GM19043 (cell line): ENCODE measurements at regions not wholly inside any gene's neighbourhood (a gene's known extent, or its start where the extent isn't known, plus 50 kb on each side); places are given as distances from the start of the nearest gene placed in this dataset.
A peak's percentile ranks its signal among the peaks of the same experiment; 100 is the strongest.

Experiments used
- ATAC-seq: cut with Tn5 transposase; IDR thresholded peaks from one replicate; pipeline ENCODE4 v1.9.1; 2021; ENCODE audit warnings: low read depth; ENCODE audit not compliant: unreplicated experiment

DNA sequence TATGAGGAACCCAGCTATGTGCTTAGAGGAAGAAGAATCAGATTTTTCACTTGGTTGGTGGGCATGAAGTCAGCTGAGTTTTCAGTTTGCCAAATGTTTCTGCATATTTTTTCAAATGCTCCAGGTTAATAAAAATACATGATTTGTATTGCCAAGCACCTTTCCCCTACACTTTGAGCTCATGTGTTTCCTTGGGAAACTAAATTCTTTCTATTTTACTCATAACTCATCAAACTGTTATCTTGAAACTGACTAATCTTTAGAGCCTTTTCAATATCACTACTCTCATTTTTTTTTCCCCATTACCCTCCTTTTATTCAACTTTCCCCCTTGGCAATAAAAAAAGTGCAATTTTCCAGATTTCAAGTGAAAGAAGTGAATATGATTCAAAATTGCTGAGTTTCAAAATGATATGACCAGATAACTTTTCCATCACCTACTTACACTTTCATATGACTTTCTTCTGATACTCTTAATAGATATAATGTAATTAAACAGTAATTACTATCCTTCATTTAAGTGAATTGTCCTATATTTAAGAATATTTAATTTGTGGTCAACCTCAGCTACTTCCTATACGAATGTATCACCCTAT lies 91.9 kb upstream of the SOX6 start:
- ATAC-seq: no peak

DNA sequence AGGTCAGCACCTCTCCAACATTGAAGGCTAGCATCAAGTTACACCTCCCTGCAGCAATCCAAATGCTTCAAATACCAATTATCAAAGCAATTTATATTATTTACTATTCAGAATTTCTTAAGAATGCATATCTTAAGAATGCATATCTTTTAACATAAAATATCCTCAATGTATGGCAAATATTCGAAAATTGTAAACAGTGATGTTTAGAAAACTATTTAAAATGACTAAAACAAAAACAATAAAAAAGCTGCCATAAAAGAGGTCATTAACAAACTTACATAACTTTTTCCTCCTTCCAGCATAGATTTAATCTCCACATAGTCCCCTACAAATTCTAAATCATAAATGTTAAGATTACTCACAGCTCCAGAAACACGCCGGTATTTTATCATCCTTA lies 85.1 kb upstream of the SOX6 start:
- no peak for ATAC-seq

GRCh38 chr11:16440136-16440535 lies 83.8 kb upstream of the SOX6 start:
- ATAC-seq: no peak

GRCh38 chr11:16434036-16434435 lies 77.7 kb upstream of the SOX6 start:
- ATAC-seq: no peak

GRCh38 chr11:16430674-16431073 lies 74.3 kb upstream of the SOX6 start:
- ATAC-seq: no peak

- no peak for ATAC-seq
Measured at GRCh38 chr11:16421826-16422225, 65.5 kb upstream of the SOX6 start.

GRCh38 chr11:16418428-16419097 lies 62.2 kb upstream of the SOX6 start:
- ATAC-seq: no peak

DNA sequence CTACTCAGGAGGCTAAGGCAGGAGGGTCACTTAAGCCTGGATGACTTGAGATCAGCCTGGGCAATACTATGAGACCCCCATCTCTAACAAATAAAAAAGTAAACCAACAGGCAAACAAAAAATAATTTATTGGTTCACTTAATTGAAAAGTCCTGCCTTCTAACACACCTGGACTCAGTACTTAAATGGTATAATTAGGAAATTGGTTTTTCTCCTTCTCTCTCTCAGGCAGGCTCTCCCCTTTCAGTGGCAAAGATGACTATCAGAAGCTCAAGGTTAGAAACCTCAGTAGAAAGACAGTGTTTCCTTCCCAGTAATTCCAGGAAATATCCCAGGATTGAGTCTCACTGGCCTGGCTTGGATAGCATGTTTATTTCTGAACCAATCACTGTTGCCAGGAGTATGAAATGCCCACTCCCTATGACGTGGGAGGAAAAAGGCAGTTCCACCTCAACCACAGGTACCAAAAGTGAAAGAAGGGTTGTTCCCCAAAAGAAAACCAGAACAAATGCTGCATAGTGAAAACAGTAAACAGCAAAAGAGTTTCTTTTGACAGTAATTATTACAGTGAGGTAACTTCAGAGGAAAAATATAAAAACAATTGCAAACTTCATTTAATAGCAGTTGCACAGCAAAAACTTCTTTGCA lies 56.3 kb upstream of the SOX6 start:
- ATAC-seq: peak; percentile 64

- no peak for ATAC-seq
Measured at GRCh38 chr11:16410479-16410878, 54.1 kb upstream of the SOX6 start.

- ATAC-seq: no peak
Measured at GRCh38 chr11:16408619-16409018, 52.3 kb upstream of the SOX6 start.

DNA sequence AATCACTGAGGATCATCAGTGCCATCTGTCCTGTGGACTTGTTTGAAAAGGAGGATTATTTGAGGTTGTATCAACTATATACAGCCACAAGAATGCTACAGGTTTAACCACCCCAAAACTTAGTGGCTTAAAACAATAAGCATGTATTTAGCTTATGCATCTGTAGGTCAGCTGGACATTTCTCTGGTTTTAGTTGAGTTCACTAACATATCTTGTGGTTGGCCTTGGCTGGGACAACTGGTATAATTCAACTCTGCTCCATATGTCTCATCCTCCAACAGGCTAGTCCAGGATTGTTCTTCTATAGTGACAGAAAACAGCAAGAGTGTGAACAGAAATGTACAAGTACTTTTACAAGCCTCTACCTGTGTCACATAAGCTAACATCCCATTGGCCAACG lies 49.9 kb upstream of the SOX6 start:
- ATAC-seq: no peak
